ENCODE measurements at regions not wholly inside any gene's neighbourhood (a gene's known extent, or its start where the extent isn't known, plus 50 kb on each side); places are given as distances from the start of the nearest gene placed in this dataset.

- TF ChIP-seq EP300 (IDR thresholded peaks at IDR 0.05; ENCODE audit: borderline replicate concordance in 1 of 2, low read depth in 2 of 2, low read length in 2 of 2), result no peak
- TF ChIP-seq POLR2A (IDR thresholded peaks at IDR 0.05; ENCODE audit: control extremely low read depth in 1 of 2, low read depth in 2 of 2, low read length in 2 of 2), result no peak
- no peak for TF ChIP-seq SIRT6 (IDR thresholded peaks at IDR 0.05; ENCODE audit: low read length)
- no peak for TF ChIP-seq EZH2 (IDR thresholded peaks at IDR 0.05; ENCODE audit: low read depth, low read length, severe bottlenecking)
- TF ChIP-seq PHF8 (conservative IDR thresholded peaks at IDR 0.05; ENCODE audit: low read depth, low read length), result no peak
- TF ChIP-seq CTCF (IDR thresholded peaks at IDR 0.05; ENCODE audit: control extremely low read depth in 1 of 3, insufficient read depth in 1 of 3, low read depth in 1 of 3, low read length in 3 of 3), result no peak
- no peak for TF ChIP-seq ZNF274 (IDR thresholded peaks at IDR 0.05; ENCODE audit: borderline replicate concordance, extremely low read depth, low read length)
- no peak for TF ChIP-seq CBX5 (IDR thresholded peaks at IDR 0.05; ENCODE audit: low read depth, low read length)
- TF ChIP-seq TEAD4 (IDR thresholded peaks at IDR 0.05; ENCODE audit: low read depth, low read length), result no peak
- TF ChIP-seq CTBP2 (IDR thresholded peaks at IDR 0.05; ENCODE audit: borderline replicate concordance, insufficient read depth, insufficient read length, low read length), result no peak
- TF ChIP-seq RAD21 (IDR thresholded peaks at IDR 0.05 in 1 of 2, conservative IDR thresholded peaks at IDR 0.05 in 1 of 2; ENCODE audit: low read depth in 2 of 2, low read length in 2 of 2), result no peak
- TF ChIP-seq JUND (IDR thresholded peaks at IDR 0.05; ENCODE audit: low read length), result no peak
Measured at GRCh38 chr18:24918257-24918656, 433.7 kb downstream of the ZNF521 start.
